ENCODE measurements at regions not wholly inside any gene's neighbourhood (a gene's known extent, or its start where the extent isn't known, plus 50 kb on each side); places are given as distances from the start of the nearest gene placed in this dataset.

DNA sequence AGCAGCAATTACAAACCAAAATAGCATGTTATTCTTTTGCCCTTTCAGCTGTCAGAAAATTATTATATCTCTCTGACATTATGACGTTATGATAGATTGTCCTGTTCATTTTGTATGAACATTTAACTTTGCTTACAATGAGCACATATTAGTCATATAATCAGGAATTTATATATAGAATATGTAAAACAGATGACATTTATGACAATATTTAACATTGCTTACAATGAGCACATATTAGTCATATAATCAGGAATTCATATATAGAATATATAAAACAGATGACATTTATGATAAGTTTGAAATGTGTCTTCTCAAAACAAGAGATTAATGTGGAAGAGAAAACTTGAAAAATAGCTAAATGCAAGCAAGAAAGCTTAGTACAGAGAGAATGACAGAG, 1180.2 kb downstream of the CDH12 start:
- H3K36me3 ChIP-seq (ENCODE audit: insufficient read depth, low read length, poor library complexity, severe bottlenecking), result no peaks in the 10 kb centered on the region
- no peaks in the 10 kb centered on the region for H3K9me3 ChIP-seq (ENCODE audit: low read depth, low read length, poor library complexity, severe bottlenecking)
- no peaks in the 10 kb centered on the region for H3K4me1 ChIP-seq (ENCODE audit: insufficient read depth, low read length, poor library complexity, severe bottlenecking)
- no peak overlapping the region for H3K4me3 ChIP-seq (ENCODE audit: low read depth, low read length, poor library complexity, severe bottlenecking)
- ChIA-PET POLR2A (ENCODE audit: low non-redundant PET) (no interaction called here), CTCF (interaction anchor here (0.6 kb wide), 1 partner anchor 48 kb away, joined by 4 read pairs; no protein-coding TSS in a partner anchor)
- TF ChIP-seq, protein P1, sequence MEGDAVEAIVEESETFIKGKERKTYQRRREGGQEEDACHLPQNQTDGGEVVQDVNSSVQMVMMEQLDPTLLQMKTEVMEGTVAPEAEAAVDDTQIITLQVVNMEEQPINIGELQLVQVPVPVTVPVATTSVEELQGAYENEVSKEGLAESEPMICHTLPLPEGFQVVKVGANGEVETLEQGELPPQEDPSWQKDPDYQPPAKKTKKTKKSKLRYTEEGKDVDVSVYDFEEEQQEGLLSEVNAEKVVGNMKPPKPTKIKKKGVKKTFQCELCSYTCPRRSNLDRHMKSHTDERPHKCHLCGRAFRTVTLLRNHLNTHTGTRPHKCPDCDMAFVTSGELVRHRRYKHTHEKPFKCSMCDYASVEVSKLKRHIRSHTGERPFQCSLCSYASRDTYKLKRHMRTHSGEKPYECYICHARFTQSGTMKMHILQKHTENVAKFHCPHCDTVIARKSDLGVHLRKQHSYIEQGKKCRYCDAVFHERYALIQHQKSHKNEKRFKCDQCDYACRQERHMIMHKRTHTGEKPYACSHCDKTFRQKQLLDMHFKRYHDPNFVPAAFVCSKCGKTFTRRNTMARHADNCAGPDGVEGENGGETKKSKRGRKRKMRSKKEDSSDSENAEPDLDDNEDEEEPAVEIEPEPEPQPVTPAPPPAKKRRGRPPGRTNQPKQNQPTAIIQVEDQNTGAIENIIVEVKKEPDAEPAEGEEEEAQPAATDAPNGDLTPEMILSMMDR (conservative IDR thresholded peaks at IDR 0.05; ENCODE audit: low read depth, low read length), result no peak
- TF ChIP-seq EZH2 (IDR thresholded peaks at IDR 0.05; ENCODE audit: borderline replicate concordance, low read depth, low read length, poor library complexity, severe bottlenecking), result no peak
- no peak overlapping the region for H3K27ac ChIP-seq (ENCODE audit: low read depth, low read length, poor library complexity, severe bottlenecking)
- no TSS peak for BruUV-seq (replicated peaks)
- DNase-seq (ENCODE audit: low spot score), result no peak
- H3K27me3 ChIP-seq (replicated peaks; ENCODE audit: insufficient read depth, low read depth, low read length, poor library complexity), result no peaks in the 10 kb centered on the region
- intact Hi-C loops (cut with micrococcal nuclease; ENCODE audit: unreplicated experiment), result no loop called here

DNA sequence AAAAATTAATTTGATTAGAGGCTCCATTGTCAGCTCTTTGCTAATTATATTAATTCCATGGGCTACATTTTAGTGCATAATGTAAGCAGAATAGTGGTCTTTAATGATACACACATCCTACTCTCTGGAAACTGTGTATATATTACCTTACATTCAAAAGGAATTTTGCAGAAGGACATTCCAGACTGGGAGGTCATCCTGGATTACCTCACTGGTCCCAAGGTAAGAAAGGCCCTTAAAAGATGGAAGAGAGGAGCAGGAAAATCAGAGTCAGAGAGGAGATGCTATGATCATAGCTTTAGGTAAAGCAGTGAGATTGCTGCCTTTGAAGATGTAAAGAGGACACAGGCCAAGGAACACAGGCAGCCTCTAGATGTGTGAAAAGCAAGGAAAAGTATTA, 1180.8 kb downstream of the CDH12 start:
- POLR2A ChIA-PET (ENCODE audit: low non-redundant PET), result no interaction called here
- BruUV-seq (replicated peaks), result no TSS peak
- no peak for TF ChIP-seq EZH2 (IDR thresholded peaks at IDR 0.05; ENCODE audit: borderline replicate concordance, low read depth, low read length, poor library complexity, severe bottlenecking)
- TF ChIP-seq, protein P1 (conservative IDR thresholded peaks at IDR 0.05; ENCODE audit: low read depth, low read length), result no peak
- Histone ChIP-seq H3K4me1 (ENCODE audit: insufficient read depth, low read length, poor library complexity, severe bottlenecking) (no peaks in the 10 kb centered on the region), H3K36me3 (ENCODE audit: insufficient read depth, low read length, poor library complexity, severe bottlenecking) (no peaks in the 10 kb centered on the region), H3K27me3 (replicated peaks; ENCODE audit: insufficient read depth, low read depth, low read length, poor library complexity) (no peaks in the 10 kb centered on the region), H3K27ac (ENCODE audit: low read depth, low read length, poor library complexity, severe bottlenecking) (no peak overlapping the region), H3K9me3 (ENCODE audit: low read depth, low read length, poor library complexity, severe bottlenecking) (no peaks in the 10 kb centered on the region), H3K4me3 (ENCODE audit: low read depth, low read length, poor library complexity, severe bottlenecking) (no peak overlapping the region)
- CTCF ChIA-PET, result no interaction called here
- DNase-seq (ENCODE audit: low spot score), result no peak
- intact Hi-C loops (cut with micrococcal nuclease; ENCODE audit: unreplicated experiment), result no loop called here

DNA sequence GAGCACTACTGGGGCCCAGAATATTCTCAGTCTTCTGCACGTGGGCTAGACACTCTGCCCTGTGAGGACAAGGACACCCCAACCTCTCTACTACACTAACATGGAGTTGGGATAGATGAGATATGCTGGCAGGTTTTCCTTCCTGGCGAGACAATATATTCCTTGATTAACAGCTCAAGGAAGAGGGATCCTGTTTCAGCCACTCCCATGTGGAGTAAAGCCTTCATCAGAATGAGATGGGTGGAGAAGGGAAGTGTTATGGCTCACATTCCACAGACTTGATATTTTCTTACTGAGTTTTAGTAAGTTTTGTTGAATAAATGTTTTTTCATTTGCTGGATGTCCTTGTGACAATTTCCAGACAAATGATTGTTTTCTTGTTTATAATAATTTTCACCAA, 1187.6 kb downstream of the CDH12 start:
- DNase-seq (ENCODE audit: low spot score), result no peak
- CTCF ChIA-PET, result no interaction called here

More for the DNA sequence above, 1187.6 kb downstream of the CDH12 start:
- no peaks in the 10 kb centered on the region for H3K4me1 ChIP-seq (ENCODE audit: insufficient read depth, low read length, poor library complexity, severe bottlenecking)
- BruUV-seq (replicated peaks), result no TSS peak
- H3K27ac ChIP-seq (ENCODE audit: low read depth, low read length, poor library complexity, severe bottlenecking), result no peak overlapping the region
- intact Hi-C loops (cut with micrococcal nuclease; ENCODE audit: unreplicated experiment), result no loop called here
- H3K36me3 ChIP-seq (ENCODE audit: insufficient read depth, low read length, poor library complexity, severe bottlenecking), result no peaks in the 10 kb centered on the region
- no peaks in the 10 kb centered on the region for H3K27me3 ChIP-seq (replicated peaks; ENCODE audit: insufficient read depth, low read depth, low read length, poor library complexity)
- POLR2A ChIA-PET (ENCODE audit: low non-redundant PET), result no interaction called here
- TF ChIP-seq EZH2 (IDR thresholded peaks at IDR 0.05; ENCODE audit: borderline replicate concordance, low read depth, low read length, poor library complexity, severe bottlenecking), result no peak
- TF ChIP-seq, protein P1 (conservative IDR thresholded peaks at IDR 0.05; ENCODE audit: low read depth, low read length), result no peak
- H3K9me3 ChIP-seq (ENCODE audit: low read depth, low read length, poor library complexity, severe bottlenecking), result no peaks in the 10 kb centered on the region
- no peak overlapping the region for H3K4me3 ChIP-seq (ENCODE audit: low read depth, low read length, poor library complexity, severe bottlenecking)

Data from A673 (cell line).